ENCODE measurements at regions not wholly inside any gene's neighbourhood (a gene's known extent, or its start where the extent isn't known, plus 50 kb on each side); places are given as distances from the start of the nearest gene placed in this dataset.

DNA sequence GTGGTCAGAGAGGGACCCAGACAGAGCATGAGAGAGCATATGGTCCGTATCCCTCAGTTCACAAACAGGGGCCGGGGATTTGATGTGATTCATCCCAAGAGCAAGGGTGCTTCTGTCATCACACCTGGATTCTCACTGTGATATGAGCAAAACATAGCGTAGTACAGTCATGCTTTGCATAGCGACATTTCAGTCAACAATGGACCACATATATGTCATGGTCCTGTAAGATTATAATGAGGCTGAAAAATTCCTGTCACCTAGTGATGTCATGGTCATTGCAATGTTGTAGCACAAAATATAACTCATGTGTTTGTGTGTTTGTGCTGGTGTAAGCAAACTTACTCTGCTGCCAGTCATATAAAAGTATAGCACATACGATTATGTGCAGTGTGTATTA is 207.4 kb upstream of the CDH13 start:
- TF ChIP-seq, protein P1, sequence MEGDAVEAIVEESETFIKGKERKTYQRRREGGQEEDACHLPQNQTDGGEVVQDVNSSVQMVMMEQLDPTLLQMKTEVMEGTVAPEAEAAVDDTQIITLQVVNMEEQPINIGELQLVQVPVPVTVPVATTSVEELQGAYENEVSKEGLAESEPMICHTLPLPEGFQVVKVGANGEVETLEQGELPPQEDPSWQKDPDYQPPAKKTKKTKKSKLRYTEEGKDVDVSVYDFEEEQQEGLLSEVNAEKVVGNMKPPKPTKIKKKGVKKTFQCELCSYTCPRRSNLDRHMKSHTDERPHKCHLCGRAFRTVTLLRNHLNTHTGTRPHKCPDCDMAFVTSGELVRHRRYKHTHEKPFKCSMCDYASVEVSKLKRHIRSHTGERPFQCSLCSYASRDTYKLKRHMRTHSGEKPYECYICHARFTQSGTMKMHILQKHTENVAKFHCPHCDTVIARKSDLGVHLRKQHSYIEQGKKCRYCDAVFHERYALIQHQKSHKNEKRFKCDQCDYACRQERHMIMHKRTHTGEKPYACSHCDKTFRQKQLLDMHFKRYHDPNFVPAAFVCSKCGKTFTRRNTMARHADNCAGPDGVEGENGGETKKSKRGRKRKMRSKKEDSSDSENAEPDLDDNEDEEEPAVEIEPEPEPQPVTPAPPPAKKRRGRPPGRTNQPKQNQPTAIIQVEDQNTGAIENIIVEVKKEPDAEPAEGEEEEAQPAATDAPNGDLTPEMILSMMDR (IDR thresholded peaks at IDR 0.05): no peak
- no peak for TF ChIP-seq POLR2AphosphoS5 (IDR thresholded peaks at IDR 0.05)

All from prostate gland (tissue), 2 donors.